BLaER1 (cell line): ENCODE measurements at regions not wholly inside any gene's neighbourhood (a gene's known extent, or its start where the extent isn't known, plus 50 kb on each side); places are given as distances from the start of the nearest gene placed in this dataset.

ENCODE experiments used
- H3K27ac ChIP-seq: shearing (Covaris generic); formaldehyde crosslinking; 2 replicates; pipeline ENCODE4 v1.8.1; 2022
- H3K27me3 ChIP-seq: shearing (Covaris generic); formaldehyde crosslinking; 2 replicates; pipeline ENCODE4 v1.8.1; 2022
- H3K36me3 ChIP-seq: shearing (Covaris generic); formaldehyde crosslinking; 2 replicates; pipeline ENCODE4 v1.8.1; 2022
- H3K4me1 ChIP-seq: shearing (Covaris generic); formaldehyde crosslinking; 2 replicates; pipeline ENCODE4 v1.8.1; 2022
- H3K4me2 ChIP-seq: shearing (Covaris generic); formaldehyde crosslinking; 2 replicates; pipeline ENCODE4 v1.8.1; 2022
- H3K4me3 ChIP-seq: shearing (Covaris generic); formaldehyde crosslinking; 2 replicates; pipeline ENCODE4 v1.8.1; 2022
- H3K9ac ChIP-seq: shearing (Covaris generic); formaldehyde crosslinking; 2 replicates; pipeline ENCODE4 v1.8.1; 2022
- H3K9me3 ChIP-seq: shearing (Covaris generic); formaldehyde crosslinking; 2 replicates; pipeline ENCODE4 v1.8.1; 2022
- H4K20me1 ChIP-seq: shearing (Covaris generic); formaldehyde crosslinking; 2 replicates; pipeline ENCODE4 v1.8.1; 2022
- Cebpa-rat ChIP-seq: shearing (Covaris generic); IDR thresholded peaks from 2 replicates; pipeline ENCODE4 v1.8.1; 2022

DNA sequence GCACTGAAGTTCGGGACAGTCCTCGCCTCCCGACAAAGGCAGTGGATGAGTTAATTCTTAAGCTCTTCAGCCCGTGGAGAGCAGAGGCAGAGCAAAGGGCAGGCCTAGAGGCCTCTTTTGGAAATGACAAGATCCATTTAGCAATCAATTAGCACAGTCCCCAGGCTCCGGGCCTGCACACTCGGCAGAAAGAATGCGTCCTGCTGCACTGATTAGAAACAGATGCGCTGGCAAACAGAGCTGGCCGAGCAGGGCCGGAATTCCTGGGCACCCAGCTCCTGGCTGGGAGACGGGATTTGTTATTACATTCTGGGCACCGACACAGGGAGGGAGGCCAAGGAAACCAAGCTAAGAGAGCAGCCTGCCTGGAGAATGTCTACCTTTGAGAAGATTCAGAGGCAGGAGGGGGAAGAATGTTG, 162.9 kb downstream of the COPRS start:
- Histone ChIP-seq H3K4me3 (no peak overlapping the region), H3K36me3 (no peaks in the 10 kb centered on the region), H3K9me3 (no peaks in the 10 kb centered on the region), H3K4me1 (no peaks in the 10 kb centered on the region), H3K27me3 (no peaks in the 10 kb centered on the region), H3K27ac (no peak overlapping the region), H3K4me2 (no peak overlapping the region), H3K9ac (no peak overlapping the region), H4K20me1 (no peaks in the 10 kb centered on the region)
- no peak for TF ChIP-seq Cebpa-rat

DNA sequence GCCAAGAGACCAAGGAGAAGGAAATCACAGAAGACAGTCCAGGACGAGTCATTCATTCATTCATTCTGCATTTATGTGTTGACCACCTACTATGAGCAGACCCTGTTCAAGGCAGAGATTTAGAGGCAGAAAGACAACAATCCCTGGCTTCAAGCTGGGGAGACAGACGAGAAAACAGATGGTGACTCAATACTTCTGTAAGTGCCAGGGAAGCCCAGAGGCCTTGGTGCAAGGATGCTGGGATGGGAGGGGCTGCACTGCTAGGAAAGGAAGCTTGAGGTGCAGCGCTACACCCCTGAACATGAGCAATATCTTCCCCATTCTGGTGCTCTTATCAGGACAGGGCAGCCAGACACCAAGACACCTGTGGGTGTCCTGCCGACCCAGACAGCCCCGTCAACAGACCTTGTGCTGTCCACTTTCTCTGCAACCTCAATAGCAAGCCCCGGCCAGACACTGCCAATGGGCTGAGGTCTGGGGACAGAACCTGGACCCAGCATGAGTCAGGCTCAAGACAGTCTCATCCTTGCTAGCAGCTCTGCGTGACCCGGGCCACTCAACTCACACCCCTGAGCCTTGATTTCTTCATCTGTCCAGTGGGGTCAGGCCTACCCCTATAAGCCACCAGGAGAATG, 163.5 kb downstream of the COPRS start:
- TF ChIP-seq Cebpa-rat: no peak
- H3K9me3 ChIP-seq: no peaks in the 10 kb centered on the region
- no peaks in the 10 kb centered on the region for H3K36me3 ChIP-seq
- no peak overlapping the region for H3K9ac ChIP-seq
- H3K27me3 ChIP-seq: no peaks in the 10 kb centered on the region
- H4K20me1 ChIP-seq: no peaks in the 10 kb centered on the region
- no peak overlapping the region for H3K4me3 ChIP-seq
- no peak overlapping the region for H3K27ac ChIP-seq
- H3K4me2 ChIP-seq: no peak overlapping the region
- no peaks in the 10 kb centered on the region for H3K4me1 ChIP-seq

DNA sequence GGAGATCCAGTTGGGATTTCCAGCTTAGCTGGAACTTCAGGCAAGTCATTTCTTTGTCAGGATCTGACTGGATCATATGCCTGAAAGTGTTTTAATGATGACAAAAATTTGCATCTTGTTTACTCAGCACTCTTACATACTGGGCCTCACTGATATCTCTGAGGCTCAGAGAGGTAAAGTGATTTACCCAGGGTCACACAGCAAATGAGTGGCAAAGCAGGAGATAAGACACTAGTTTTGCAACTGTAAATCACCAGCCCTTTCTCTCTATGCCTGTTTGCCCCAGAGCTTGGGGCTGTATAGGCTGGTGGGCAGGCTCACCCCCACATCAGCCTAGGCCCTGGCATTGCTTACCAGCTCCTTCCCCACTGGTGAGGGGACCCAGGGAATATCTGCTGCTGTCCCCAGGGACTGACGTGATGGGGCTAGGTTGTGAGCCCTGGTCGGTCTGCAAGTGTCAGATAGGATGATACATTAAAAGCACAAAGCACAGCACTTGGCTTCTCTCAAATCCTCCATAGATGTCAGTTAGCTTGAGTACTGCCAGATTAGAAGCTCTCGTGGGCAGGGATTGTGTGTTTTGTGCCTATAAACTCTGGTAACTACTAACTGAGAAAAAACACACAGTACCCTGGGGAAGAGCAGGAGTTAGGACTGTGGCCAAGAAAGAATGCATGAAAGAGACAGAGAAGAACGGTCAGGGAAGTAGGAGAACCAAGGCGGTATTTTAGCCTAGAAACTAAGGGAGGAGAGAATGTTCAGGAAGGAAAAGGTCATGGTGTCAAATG, 165.4 kb downstream of the COPRS start:
- no peaks in the 10 kb centered on the region for H3K27me3 ChIP-seq
- H3K4me1 ChIP-seq: no peaks in the 10 kb centered on the region
- H3K9me3 ChIP-seq: no peaks in the 10 kb centered on the region
- no peak overlapping the region for H3K4me2 ChIP-seq
- no peaks in the 10 kb centered on the region for H4K20me1 ChIP-seq
- no peak overlapping the region for H3K27ac ChIP-seq
- no peak overlapping the region for H3K4me3 ChIP-seq
- no peak overlapping the region for H3K9ac ChIP-seq
- H3K36me3 ChIP-seq: no peaks in the 10 kb centered on the region
- no peak for TF ChIP-seq Cebpa-rat

DNA sequence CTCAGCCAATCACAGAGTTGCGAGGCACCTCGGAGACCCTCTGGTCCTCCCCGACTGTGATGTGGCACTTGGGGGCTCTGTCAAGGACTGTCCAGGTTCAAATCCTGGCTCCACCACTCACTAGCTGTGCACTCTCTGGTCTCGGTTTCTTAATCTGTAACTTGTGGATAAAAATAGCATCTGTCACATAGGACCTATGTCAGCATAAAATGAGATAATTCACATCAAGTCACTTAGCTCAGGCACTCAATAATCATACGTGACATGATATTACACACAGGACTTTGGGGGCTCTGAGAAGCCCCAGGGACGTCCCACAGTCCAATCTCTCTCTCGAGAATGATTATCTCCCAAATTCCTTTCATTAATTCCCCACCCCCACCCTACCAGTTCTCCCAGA, 166.4 kb downstream of the COPRS start:
- Histone ChIP-seq H3K4me3 (no peak overlapping the region), H3K9me3 (no peaks in the 10 kb centered on the region), H3K27ac (no peak overlapping the region), H3K4me2 (no peak overlapping the region), H3K27me3 (no peaks in the 10 kb centered on the region), H4K20me1 (no peaks in the 10 kb centered on the region), H3K36me3 (no peaks in the 10 kb centered on the region), H3K4me1 (no peaks in the 10 kb centered on the region), H3K9ac (no peak overlapping the region)
- TF ChIP-seq Cebpa-rat: no peak

DNA sequence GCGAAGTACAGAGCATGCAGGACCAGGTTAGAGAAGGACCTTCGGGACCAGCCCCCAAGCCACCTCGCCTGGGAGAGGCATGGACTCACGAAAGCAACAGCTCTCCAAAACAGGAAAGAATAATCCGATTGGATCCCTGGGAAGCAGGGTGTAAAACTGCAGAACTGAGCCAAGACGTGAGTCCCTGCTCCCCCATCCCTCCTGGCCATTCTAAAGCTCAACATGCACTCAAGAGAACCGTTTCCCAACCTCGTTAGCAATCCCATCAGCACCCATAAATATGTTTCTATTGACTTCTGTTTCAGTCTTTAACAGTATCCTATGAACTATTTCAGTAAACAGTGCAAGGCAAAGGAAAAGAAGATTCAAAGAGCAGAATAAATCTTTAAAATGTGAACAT, 167.0 kb downstream of the COPRS start:
- H4K20me1 ChIP-seq: no peaks in the 10 kb centered on the region
- no peaks in the 10 kb centered on the region for H3K9me3 ChIP-seq
- H3K36me3 ChIP-seq: no peaks in the 10 kb centered on the region
- no peaks in the 10 kb centered on the region for H3K27me3 ChIP-seq
- H3K27ac ChIP-seq: no peak overlapping the region
- H3K9ac ChIP-seq: no peak overlapping the region
- no peak overlapping the region for H3K4me3 ChIP-seq
- no peaks in the 10 kb centered on the region for H3K4me1 ChIP-seq
- no peak overlapping the region for H3K4me2 ChIP-seq
- TF ChIP-seq Cebpa-rat: no peak

DNA sequence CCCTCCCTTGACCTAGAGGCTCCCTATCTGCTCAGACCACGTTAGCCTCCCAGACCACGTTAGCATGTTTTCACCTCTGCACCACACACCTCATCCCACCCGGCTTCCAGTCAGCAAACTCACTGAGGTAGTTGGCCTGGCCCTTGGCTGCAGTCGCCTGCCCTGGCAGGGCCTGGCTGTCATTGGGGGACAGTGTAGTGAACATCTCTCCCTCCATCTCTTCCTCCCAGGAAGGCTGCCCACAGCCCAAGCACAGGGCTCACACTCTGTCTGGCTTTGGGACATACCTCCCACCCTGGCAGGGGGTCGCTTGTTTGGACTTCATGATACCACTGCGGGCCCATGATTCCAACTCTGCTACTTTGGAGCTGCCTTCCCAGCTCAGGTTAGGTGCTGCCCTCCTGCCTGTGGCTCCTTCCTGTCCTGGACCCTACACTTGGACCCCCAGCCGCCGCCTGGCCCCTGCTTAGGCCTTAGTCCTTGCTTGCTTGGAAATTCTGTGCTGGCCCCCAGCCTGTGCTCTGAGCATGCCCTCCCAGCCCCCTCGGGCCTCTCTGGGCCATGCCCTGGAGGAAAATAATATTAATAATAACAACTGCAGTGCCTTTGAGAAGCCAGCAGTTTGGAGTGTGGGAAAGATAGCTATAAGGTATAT, 167.7 kb downstream of the COPRS start:
- H3K36me3 ChIP-seq: no peaks in the 10 kb centered on the region
- TF ChIP-seq Cebpa-rat: no peak
- no peaks in the 10 kb centered on the region for H3K27me3 ChIP-seq

DNA sequence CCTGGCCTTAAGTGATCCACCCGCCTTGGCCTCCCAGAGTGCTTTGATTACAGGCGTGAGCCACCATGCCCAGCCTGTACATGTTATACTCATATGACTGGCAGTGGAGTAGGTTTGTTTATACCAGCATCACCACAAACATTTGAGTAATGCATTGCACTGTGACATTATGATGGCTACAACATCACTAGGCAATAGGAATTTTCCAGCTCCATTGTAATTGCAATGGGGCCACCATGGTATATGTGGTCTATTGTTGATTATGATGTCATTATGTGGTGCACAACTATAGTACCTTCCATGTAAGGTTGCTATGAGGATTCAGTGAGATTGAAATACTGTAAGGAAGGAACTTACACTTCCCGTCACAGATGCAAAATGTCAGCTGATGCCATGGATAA, 168.9 kb downstream of the COPRS start:
- no peaks in the 10 kb centered on the region for H3K9me3 ChIP-seq
- no peak overlapping the region for H3K9ac ChIP-seq
- no peak overlapping the region for H3K4me3 ChIP-seq
- H3K36me3 ChIP-seq: no peaks in the 10 kb centered on the region
- H3K27ac ChIP-seq: no peak overlapping the region
- H3K4me1 ChIP-seq: no peaks in the 10 kb centered on the region
- H3K4me2 ChIP-seq: no peak overlapping the region
- H3K27me3 ChIP-seq: no peaks in the 10 kb centered on the region
- no peak for TF ChIP-seq Cebpa-rat
- no peaks in the 10 kb centered on the region for H4K20me1 ChIP-seq

More for the DNA sequence above, 167.7 kb downstream of the COPRS start:
- Histone ChIP-seq H4K20me1 (no peaks in the 10 kb centered on the region), H3K4me2 (no peak overlapping the region), H3K4me3 (no peak overlapping the region), H3K9ac (no peak overlapping the region), H3K27ac (no peak overlapping the region), H3K4me1 (no peaks in the 10 kb centered on the region), H3K9me3 (no peaks in the 10 kb centered on the region)

DNA sequence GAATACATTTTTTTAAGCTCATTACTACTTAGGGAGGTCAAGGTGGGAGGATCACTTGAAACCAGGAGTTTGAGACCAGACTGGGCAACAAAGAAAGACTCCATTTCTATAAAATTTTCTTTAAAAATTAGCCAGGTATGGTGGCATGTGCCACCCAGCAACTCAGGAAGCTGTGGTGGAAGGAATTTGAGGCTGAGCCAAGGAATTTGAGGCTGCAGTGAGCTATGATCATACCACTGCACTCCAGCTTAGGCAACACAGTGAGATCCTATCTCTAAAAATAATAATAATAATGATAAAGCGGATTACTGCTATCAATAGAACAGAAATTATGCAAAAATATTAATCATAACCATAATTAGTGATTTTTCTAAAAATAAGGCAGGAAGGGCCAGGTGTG, 170.3 kb downstream of the COPRS start:
- no peaks in the 10 kb centered on the region for H3K4me1 ChIP-seq
- no peaks in the 10 kb centered on the region for H3K9me3 ChIP-seq
- no peaks in the 10 kb centered on the region for H4K20me1 ChIP-seq
- no peak overlapping the region for H3K4me3 ChIP-seq
- H3K4me2 ChIP-seq: no peak overlapping the region
- H3K36me3 ChIP-seq: no peaks in the 10 kb centered on the region
- no peak overlapping the region for H3K9ac ChIP-seq
- no peak overlapping the region for H3K27ac ChIP-seq
- no peaks in the 10 kb centered on the region for H3K27me3 ChIP-seq
- no peak for TF ChIP-seq Cebpa-rat

DNA sequence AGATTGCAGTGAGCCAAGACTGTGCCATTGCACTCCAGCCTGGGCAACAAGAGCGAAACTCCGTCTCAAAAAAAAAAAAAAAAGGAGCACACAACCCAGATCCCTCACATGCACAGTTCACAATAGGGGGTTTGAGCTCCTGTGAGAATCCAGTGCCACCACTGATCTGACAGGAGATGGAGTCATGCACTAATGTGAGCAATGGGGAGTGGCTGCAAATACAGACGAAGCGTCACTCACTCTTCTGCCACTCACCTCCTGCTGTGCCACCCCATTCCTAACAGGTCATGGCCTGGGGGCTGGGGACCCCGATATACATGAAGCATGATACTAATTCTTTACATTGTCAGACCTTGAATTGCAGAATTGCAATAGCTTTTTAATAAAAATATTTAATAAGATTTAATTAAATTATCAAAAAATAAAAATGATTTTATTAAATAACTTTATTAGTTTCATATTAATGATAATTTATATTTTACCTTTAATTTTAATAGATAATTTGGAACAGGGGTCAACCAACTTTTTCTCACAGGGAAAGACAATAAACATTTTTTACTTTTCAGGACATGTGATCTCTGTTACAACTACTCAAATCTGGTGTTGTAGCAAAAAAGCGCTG, 171.4 kb downstream of the COPRS start:
- Histone ChIP-seq H3K4me2 (no peak overlapping the region), H3K36me3 (no peaks in the 10 kb centered on the region), H4K20me1 (no peaks in the 10 kb centered on the region), H3K9me3 (no peaks in the 10 kb centered on the region), H3K4me1 (no peaks in the 10 kb centered on the region), H3K4me3 (no peak overlapping the region), H3K27ac (no peak overlapping the region), H3K9ac (no peak overlapping the region), H3K27me3 (no peaks in the 10 kb centered on the region)
- TF ChIP-seq Cebpa-rat: no peak

DNA sequence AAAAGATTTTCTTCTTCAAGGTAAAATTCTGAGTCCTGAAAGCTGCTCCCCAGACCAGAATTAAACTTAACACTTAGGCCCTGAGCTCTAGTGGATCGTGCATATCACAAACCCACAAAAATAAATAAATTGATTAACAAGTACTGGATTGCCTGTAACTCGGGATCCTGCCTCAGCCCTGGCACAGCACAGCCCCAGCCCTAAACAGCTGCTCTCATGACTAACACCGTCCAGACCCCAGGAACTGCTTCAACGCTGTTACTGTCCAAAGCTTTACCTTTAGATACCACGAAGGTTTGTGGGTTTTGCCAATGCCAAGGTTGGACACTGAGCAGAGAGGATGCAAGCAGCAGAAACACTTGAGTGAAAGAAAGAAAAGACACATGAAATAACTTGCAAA, 172.5 kb downstream of the COPRS start:
- no peak overlapping the region for H3K4me3 ChIP-seq
- H3K36me3 ChIP-seq: no peaks in the 10 kb centered on the region
- no peak overlapping the region for H3K4me2 ChIP-seq
- no peaks in the 10 kb centered on the region for H3K4me1 ChIP-seq
- no peaks in the 10 kb centered on the region for H3K9me3 ChIP-seq
- H3K27me3 ChIP-seq: no peaks in the 10 kb centered on the region
- H3K9ac ChIP-seq: no peak overlapping the region
- no peaks in the 10 kb centered on the region for H4K20me1 ChIP-seq
- TF ChIP-seq Cebpa-rat: no peak
- H3K27ac ChIP-seq: no peak overlapping the region
